HepG2 (cell line): ENCODE measurements at regions not wholly inside any gene's neighbourhood (a gene's known extent, or its start where the extent isn't known, plus 50 kb on each side); places are given as distances from the start of the nearest gene placed in this dataset.

Experiments used
- ATAC-seq: fragments of 200-7000 bp; cut with Tn5 transposase; 3 replicates; pipeline ENCODE4 v1.9.1; 2020; ENCODE audit warnings: mild to moderate bottlenecking, moderate library complexity
- BruUV-seq: library from RNA; stranded (reverse); fragments of 400-500 nt; replicated peaks from 2 replicates; lab custom pipeline; 2021; lab: Mats Ljungman, UMichigan
- CTCF ChIA-PET: fragments of 300-600 bp; formaldehyde crosslinking; extraction: SDS; loops from one replicate; lab custom pipeline; 2021; ENCODE audit warnings: low total read pairs, inconsistent platforms, low intra/inter-chr PET ratio; lab: Yijun Ruan, JAX
- POLR2A ChIA-PET: fragments of 350-600 bp; sonication (Branson Sonifier 250); formaldehyde crosslinking; loops from one replicate; lab custom pipeline; 2020; ENCODE audit warnings: antibody characterized with exemption, inconsistent platforms; lab: Yijun Ruan, JAX
- DNase-seq: peaks from one replicate; pipeline ENCODE4 v3.0.0-alpha.2; 2015; ENCODE audit warnings: low spot score
- FAIRE-seq: peaks from 3 replicates; lab custom pipeline; 2011; peaks lifted over from hg19 to GRCh38; lab: Jason Lieb, UNC
- H2AFZ ChIP-seq: one replicate; pipeline ENCODE4 v1.6.1; 2011; ENCODE audit warnings: low read length, inconsistent platforms
- H3K27ac ChIP-seq: fragments of 300-600 bp; 3 replicates; pipeline ENCODE4 v1.8.0; 2011; ENCODE audit warnings: mixed run types, mild to moderate bottlenecking, mixed read lengths, low read length, inconsistent platforms; ENCODE audit not compliant: insufficient read depth; ENCODE audit errors: extremely low read length
- H3K27me3 ChIP-seq, 2 experiments: fragments of 200-600 bp in 1 of 2; 2 replicates in 1 of 2; 3 replicates in 1 of 2; pipeline versions ENCODE4 v1.6.0 to v1.8.0; 2011; ENCODE audit warnings: low read length in 2 of 2, mild to moderate bottlenecking in 2 of 2, moderate library complexity in 2 of 2, inconsistent platforms in 1 of 2; ENCODE audit not compliant: insufficient read depth in 2 of 2, control insufficient read depth in 1 of 2
- H3K36me3 ChIP-seq, 2 experiments: fragments of 200-600 bp in 1 of 2; replicated peaks in 1 of 2; 2 replicates in 1 of 2; 3 replicates in 1 of 2; pipeline versions ENCODE4 v1.5.1 to v1.8.0; 2011; ENCODE audit warnings: low read length in 2 of 2, inconsistent platforms in 1 of 2; ENCODE audit not compliant: insufficient read depth in 2 of 2, control insufficient read depth in 1 of 2
- H3K4me1 ChIP-seq: 2 replicates; pipeline ENCODE4 v1.5.1; 2012; ENCODE audit warnings: low read length, inconsistent platforms; ENCODE audit not compliant: insufficient read depth
- H3K4me2 ChIP-seq: 2 replicates; pipeline ENCODE4 v1.6.0; 2011; ENCODE audit warnings: low read depth, low read length, inconsistent platforms
- H3K4me3 ChIP-seq, 3 experiments: fragments of 200-600 bp in 1 of 3; sonication (generic), shearing (Covaris generic) in 1 of 3; replicated peaks in 1 of 3; 2 replicates each; pipeline ENCODE4 v1.5.1; 2011 to 2016; ENCODE audit warnings: low read length in 3 of 3, inconsistent platforms in 2 of 3, low read depth in 2 of 3, mild to moderate bottlenecking in 2 of 3, control low read depth in 1 of 3, mixed read lengths in 1 of 3; ENCODE audit not compliant: insufficient read depth in 1 of 3
- H3K79me2 ChIP-seq: one replicate; pipeline ENCODE4 v1.6.1; 2011; ENCODE audit warnings: low read length, inconsistent platforms; ENCODE audit not compliant: insufficient read depth
- H3K9ac ChIP-seq: 2 replicates; pipeline ENCODE4 v1.6.0; 2011; ENCODE audit warnings: mild to moderate bottlenecking, low read depth, low read length, inconsistent platforms; ENCODE audit not compliant: insufficient read depth
- H3K9me3 ChIP-seq: 2 replicates; pipeline ENCODE4 v1.5.1; 2012; ENCODE audit warnings: mild to moderate bottlenecking, low read length
- H4K20me1 ChIP-seq: 2 replicates; pipeline ENCODE4 v1.6.0; 2011; ENCODE audit warnings: inconsistent platforms, mild to moderate bottlenecking, low read length, moderate library complexity; ENCODE audit not compliant: insufficient read depth
- CREB3 ChIP-seq: sonication (generic); formaldehyde crosslinking; IDR thresholded peaks from 2 replicates; pipeline ENCODE4 v1.5.0; 2020; ENCODE audit warnings: missing genetic modification reagents
- ELF1 ChIP-seq: sonication (generic); formaldehyde crosslinking; IDR thresholded peaks from 2 replicates; pipeline ENCODE4 v1.4.0; 2020; ENCODE audit warnings: missing genetic modification reagents
- HNRNPLL ChIP-seq: fragments of 200-400 bp; formaldehyde crosslinking; IDR thresholded peaks from 2 replicates; pipeline ENCODE4 v1.6.1; 2017; ENCODE audit warnings: mild to moderate bottlenecking, low read depth, low read length; ENCODE audit not compliant: poor library complexity, severe bottlenecking
- HOXA3 ChIP-seq: sonication (generic); formaldehyde crosslinking; IDR thresholded peaks from 2 replicates; pipeline ENCODE4 v1.5.0; 2020; ENCODE audit warnings: missing genetic modification reagents
- MZF1 ChIP-seq: sonication (generic); formaldehyde crosslinking; IDR thresholded peaks from 2 replicates; pipeline ENCODE4 v1.8.1; 2023; ENCODE audit warnings: mild to moderate bottlenecking, missing genetic modification reagents, borderline replicate concordance
- PBX3 ChIP-seq: sonication (generic); formaldehyde crosslinking; IDR thresholded peaks from 2 replicates; pipeline ENCODE4 v1.8.1; 2023; ENCODE audit warnings: missing genetic modification reagents, inconsistent platforms, borderline replicate concordance
- POGZ ChIP-seq: sonication (generic); formaldehyde crosslinking; IDR thresholded peaks from 2 replicates; pipeline ENCODE4 v1.4.0; 2020; ENCODE audit warnings: mild to moderate bottlenecking, missing genetic modification reagents
- SRSF4 ChIP-seq: fragments of 200-400 bp; formaldehyde crosslinking; IDR thresholded peaks from one replicate; pipeline ENCODE4 v1.6.1; 2018; ENCODE audit warnings: mild to moderate bottlenecking, low read depth, low read length, moderate library complexity; ENCODE audit not compliant: poor library complexity, severe bottlenecking
- THYN1 ChIP-seq: sonication (generic); formaldehyde crosslinking; IDR thresholded peaks from 2 replicates; pipeline ENCODE4 v1.8.1; 2023; ENCODE audit warnings: low read depth, mild to moderate bottlenecking, moderate library complexity, missing genetic modification reagents, borderline replicate concordance
- ZMAT3 ChIP-seq: sonication (generic); formaldehyde crosslinking; conservative IDR thresholded peaks from 2 replicates; pipeline ENCODE4 v1.7.0; 2021; ENCODE audit warnings: missing genetic modification reagents
- ZNF263 ChIP-seq: sonication (generic); formaldehyde crosslinking; IDR thresholded peaks from 2 replicates; pipeline ENCODE4 v1.4.0; 2020; ENCODE audit warnings: missing genetic modification reagents
- ZNF501 ChIP-seq: sonication (generic); formaldehyde crosslinking; IDR thresholded peaks from 2 replicates; pipeline ENCODE4 v1.5.1; 2020; ENCODE audit warnings: mild to moderate bottlenecking, moderate library complexity, missing genetic modification reagents
- ZNF687 ChIP-seq: sonication (generic); formaldehyde crosslinking; IDR thresholded peaks from 2 replicates; pipeline ENCODE4 v1.5.1; 2020; ENCODE audit warnings: mild to moderate bottlenecking, missing genetic modification reagents, moderate library complexity
- ZNF775 ChIP-seq: sonication (generic); formaldehyde crosslinking; IDR thresholded peaks from 2 replicates; pipeline ENCODE4 v1.4.0; 2020; ENCODE audit warnings: missing genetic modification reagents, mild to moderate bottlenecking, moderate library complexity, borderline replicate concordance
- WGBS: methylation state at CpG from one replicate; pipeline ENCODE4 v1.1.6; 2017; ENCODE audit warnings: low lambda C conversion rate; 5-methylcytosine and 5-hydroxymethylcytosine counted together
- in situ Hi-C: cut with HindIII; loops from 2 replicates; pipeline ENCODE4 v1.10.0; 2017; ENCODE audit warnings: low pct_unique_long_range_greater_than_20kb; ENCODE audit not compliant: extremely low pct_ligation_motif_present
- intact Hi-C: fragments of 100-400 bp; cut with micrococcal nuclease; formaldehyde crosslinking; loops from one replicate; pipeline ENCODE4 v1.10.0; 2022; ENCODE audit not compliant: unreplicated experiment
- TF ChIP-seq, protein P1 (sequence below): sonication (generic); formaldehyde crosslinking; IDR thresholded peaks from 2 replicates; pipeline ENCODE4 v1.8.0; 2022; ENCODE audit warnings: mild to moderate bottlenecking, missing genetic modification reagents, borderline replicate concordance

DNA sequence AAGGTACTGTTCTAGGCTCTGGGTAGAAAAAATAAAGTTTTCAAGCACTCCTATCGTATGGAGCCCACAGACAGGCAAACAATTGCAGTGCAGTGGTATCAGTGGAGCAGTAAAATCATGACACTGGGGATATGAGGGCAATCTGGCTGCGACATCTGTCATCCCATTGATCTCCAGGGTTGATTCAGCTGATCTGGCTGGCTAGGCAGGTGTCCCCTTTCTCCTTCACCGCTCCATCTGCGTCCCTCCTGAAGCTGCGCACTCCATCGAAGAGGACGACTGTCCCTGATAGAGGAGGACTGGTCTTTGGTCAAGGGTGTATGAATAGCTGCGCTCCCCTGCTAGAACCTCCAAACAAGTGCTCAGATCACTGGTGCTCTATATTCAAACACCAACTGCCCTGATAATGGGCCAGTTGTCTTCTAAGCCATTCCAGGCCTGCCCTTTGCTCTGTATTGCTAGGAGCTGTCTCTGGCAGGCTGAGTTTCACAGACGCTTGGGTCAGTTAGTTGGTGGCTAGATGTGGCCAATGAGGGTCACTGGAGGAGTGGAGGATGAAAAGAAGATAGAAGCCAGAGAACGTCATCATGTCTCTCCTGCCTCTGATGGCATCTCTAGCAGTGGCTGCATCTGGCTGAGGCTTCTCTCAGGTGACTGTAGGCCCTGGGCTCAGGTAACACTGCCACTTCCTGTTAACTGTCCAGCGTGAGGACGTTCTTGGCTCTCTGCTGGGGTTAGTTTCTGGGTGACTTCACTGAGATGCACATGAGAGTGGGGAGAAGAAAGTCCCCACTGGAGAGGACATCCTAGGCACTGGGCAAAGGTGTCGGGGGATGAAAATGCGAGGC is 205.0 kb upstream of the FOXN3 start:
- in situ Hi-C loops (no loop called here), intact Hi-C loops (loop anchor here (5.0 kb wide), 1 partner anchor 580 kb away; no protein-coding TSS in a partner anchor)
- Histone ChIP-seq H3K9me3 (no peaks in the 10 kb centered on the region), H4K20me1 (no peaks in the 10 kb centered on the region), H3K27me3 (no peaks in the 10 kb centered on the region; a peak in 2 of 5 replicates), H3K36me3 (no peaks in the 10 kb centered on the region), H3K27ac (no peak overlapping the region), H3K4me3 (peak overlapping the region in 1 of 3 experiments; percentile 27; a peak in 2 of 6 replicates), H3K9ac (no peak overlapping the region), H3K4me2 (peak overlapping the region; percentile 57), H2AFZ (peak overlapping the region; percentile 15), H3K4me1 (peaks cover 58% of the 10 kb centered on the region), H3K79me2 (peaks cover 15% of the 10 kb centered on the region)
- WGBS, result 49% methylated on average over 8 of the region's 14 CpGs
- BruUV-seq, result no TSS peak
- ChIA-PET CTCF (no interaction called here), POLR2A (no interaction called here)
- FAIRE-seq (no peak), DNase-seq (peak; percentile 30), ATAC-seq (peak; percentile 66)
- TF ChIP-seq MZF1 (CRISPR knock-in tag) (no peak), POGZ (CRISPR knock-in tag) (peak; percentile 26; the same call in 1 of the 2 replicates), ZNF687 (CRISPR knock-in tag) (peak; percentile 28), ZNF501 (CRISPR knock-in tag) (0 out of 2 replicates have a peak, but pooled peaks have one; percentile 41), ZNF775 (CRISPR knock-in tag) (0 out of 2 replicates have a peak, but pooled peaks have one; percentile 62), PBX3 (CRISPR knock-in tag) (no peak), HOXA3 (CRISPR knock-in tag) (0 out of 2 replicates have a peak, but pooled peaks have one; percentile 34), THYN1 (CRISPR knock-in tag) (no peak), SRSF4 (no peak), HNRNPLL (no peak), CREB3 (CRISPR knock-in tag) (no peak), ELF1 (peak; percentile 49; the same call in 1 of the 2 replicates), ZMAT3 (CRISPR knock-in tag) (no peak), ZNF263 (CRISPR knock-in tag) (peak; percentile 97)
- TF ChIP-seq, protein P1, sequence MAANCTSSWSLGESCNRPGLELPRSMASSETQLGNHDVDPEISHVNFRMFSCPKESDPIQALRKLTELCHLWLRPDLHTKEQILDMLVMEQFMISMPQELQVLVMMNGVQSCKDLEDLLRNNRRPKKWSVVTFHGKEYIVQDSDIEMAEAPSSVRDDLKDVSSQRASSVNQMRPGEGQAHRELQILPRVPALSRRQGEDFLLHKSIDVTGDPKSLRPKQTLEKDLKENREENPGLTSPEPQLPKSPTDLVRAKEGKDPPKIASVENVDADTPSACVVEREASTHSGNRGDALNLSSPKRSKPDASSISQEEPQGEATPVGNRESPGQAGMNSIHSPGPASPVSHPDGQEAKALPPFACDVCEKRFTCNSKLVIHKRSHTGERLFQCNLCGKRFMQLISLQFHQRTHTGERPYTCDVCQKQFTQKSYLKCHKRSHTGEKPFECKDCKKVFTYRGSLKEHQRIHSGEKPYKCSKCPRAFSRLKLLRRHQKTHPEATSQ, result no peak
